H1 (cell line): ENCODE measurements at regions not wholly inside any gene's neighbourhood (a gene's known extent, or its start where the extent isn't known, plus 50 kb on each side); places are given as distances from the start of the nearest gene placed in this dataset.

ENCODE experiments used
- CHD2 ChIP-seq: IDR thresholded peaks from 2 replicates; pipeline ENCODE4 v1.6.1; 2012; ENCODE audit warnings: low read length, improper control_type of control experiment
- GABPA ChIP-seq: IDR thresholded peaks from 2 replicates; pipeline ENCODE4 v1.6.1; 2011; ENCODE audit warnings: mild to moderate bottlenecking, low read length, moderate library complexity, borderline replicate concordance; ENCODE audit not compliant: insufficient read depth
- SIRT6 ChIP-seq: IDR thresholded peaks from one replicate; pipeline ENCODE4 v1.7.1; 2012; ENCODE audit warnings: low read length, inconsistent platforms
- SIX5 ChIP-seq: IDR thresholded peaks from 2 replicates; pipeline ENCODE4 v1.6.1; 2011; ENCODE audit warnings: mild to moderate bottlenecking, low read depth, low read length
- TAF7 ChIP-seq: optimal IDR thresholded peaks from 2 replicates; pipeline ENCODE3; 2011; ENCODE audit warnings: low read depth, mild to moderate bottlenecking, inconsistent platforms, low read length, moderate library complexity, borderline replicate concordance
- TF ChIP-seq, protein P1 (sequence below): IDR thresholded peaks from 2 replicates; pipeline ENCODE4 v1.6.1; 2012; ENCODE audit warnings: inconsistent platforms

DNA sequence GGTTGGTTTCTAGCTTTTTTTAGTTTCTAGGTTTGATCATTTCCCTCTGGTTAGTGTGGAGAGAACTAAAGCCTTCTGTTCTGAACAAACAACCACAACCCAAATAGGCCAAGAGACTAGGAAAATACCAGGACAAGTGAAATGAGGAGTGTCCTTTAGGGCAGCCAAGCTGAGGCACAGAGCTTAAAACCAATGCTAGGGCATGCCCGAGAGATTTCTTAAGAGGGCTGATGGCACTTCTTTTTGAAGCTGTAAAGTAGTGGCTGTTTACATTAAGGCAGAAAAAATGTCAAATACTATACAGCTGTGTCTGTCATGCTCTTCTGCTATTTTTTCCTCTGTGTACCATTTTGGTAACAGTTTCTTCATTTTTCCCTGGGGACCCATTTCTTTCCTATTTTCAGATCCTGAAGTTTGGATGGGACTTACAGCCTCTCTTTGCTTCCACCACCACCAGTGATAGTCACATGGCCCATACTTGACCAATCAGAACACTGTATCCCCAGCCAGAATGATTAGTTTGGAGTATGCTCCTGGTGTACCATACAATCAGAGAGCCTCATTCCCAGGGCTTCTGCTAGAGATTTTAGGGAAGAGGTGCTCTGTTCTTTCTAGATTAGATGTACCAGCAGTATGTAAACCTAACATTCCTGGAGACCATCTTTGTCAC is 154.4 kb downstream of the BMP2 start (continued):
- TF ChIP-seq, protein P1, sequence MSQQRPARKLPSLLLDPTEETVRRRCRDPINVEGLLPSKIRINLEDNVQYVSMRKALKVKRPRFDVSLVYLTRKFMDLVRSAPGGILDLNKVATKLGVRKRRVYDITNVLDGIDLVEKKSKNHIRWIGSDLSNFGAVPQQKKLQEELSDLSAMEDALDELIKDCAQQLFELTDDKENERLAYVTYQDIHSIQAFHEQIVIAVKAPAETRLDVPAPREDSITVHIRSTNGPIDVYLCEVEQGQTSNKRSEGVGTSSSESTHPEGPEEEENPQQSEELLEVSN: no peak
- TF ChIP-seq GABPA (no peak), CHD2 (no peak), SIX5 (no peak), SIRT6 (no peak), TAF7 (no peak)
- TF ChIP-seq, all 59 proteins: peak for 0
